K562 (cell line): ENCODE measurements at regions not wholly inside any gene's neighbourhood (a gene's known extent, or its start where the extent isn't known, plus 50 kb on each side); places are given as distances from the start of the nearest gene placed in this dataset.

ENCODE experiments used
- ATAC-seq: fragments of 200-7000 bp; cut with Tn5 transposase; 3 replicates; pipeline ENCODE4 v1.9.1; 2020; ENCODE audit warnings: moderate library complexity
- BruUV-seq: library from RNA; stranded (reverse); fragments of 400-500 nt; replicated peaks from 2 replicates; lab custom pipeline; 2021; lab: Mats Ljungman, UMichigan
- CTCF ChIA-PET: fragments of 300-600 bp; formaldehyde crosslinking; extraction: SDS; loops from one replicate; lab custom pipeline; 2021; ENCODE audit warnings: low intra/inter-chr PET ratio; lab: Yijun Ruan, JAX
- POLR2A ChIA-PET: fragments of 300-600, 350-650 bp; sonication (Branson Sonifier 250); formaldehyde crosslinking; extraction: SDS; loops from one replicate; lab custom pipeline; 2021; ENCODE audit warnings: antibody characterized with exemption, inconsistent platforms; lab: Yijun Ruan, JAX
- DNase-seq, 4 experiments: peaks; one replicate each; pipeline versions ENCODE4 v3.0.0 to v3.0.0-alpha.2; 2011 to 2018; ENCODE audit warnings: low spot score in 3 of 4, mixed read lengths in 3 of 4; ENCODE audit errors: extremely low read depth in 1 of 4
- FAIRE-seq: peaks from 2 replicates; lab custom pipeline; 2011; peaks lifted over from hg19 to GRCh38; lab: Jason Lieb, UNC
- H2AFZ ChIP-seq: 2 replicates; pipeline ENCODE4 v1.6.0; 2011; ENCODE audit warnings: low read depth, low read length, control low read depth, inconsistent platforms
- H3K27ac ChIP-seq: fragments of 200-600 bp; 3 replicates; pipeline ENCODE4 v1.8.0; 2011; ENCODE audit warnings: low read depth, mild to moderate bottlenecking, control low read depth, inconsistent platforms, low read length, moderate library complexity, mixed read lengths; ENCODE audit errors: extremely low read depth
- H3K27me3 ChIP-seq, 2 experiments: fragments of 300-600 bp in 1 of 2; 2 replicates in 1 of 2; 3 replicates in 1 of 2; pipeline versions ENCODE4 v1.6.0 to v1.8.0; 2011; ENCODE audit warnings: inconsistent platforms in 2 of 2, low read length in 2 of 2, mild to moderate bottlenecking in 1 of 2, mixed read lengths in 1 of 2, moderate library complexity in 1 of 2; ENCODE audit not compliant: control insufficient read depth in 2 of 2, insufficient read depth in 2 of 2
- H3K36me3 ChIP-seq: fragments of 300-600 bp; 3 replicates; pipeline ENCODE4 v1.8.0; 2011; ENCODE audit warnings: mild to moderate bottlenecking, low read length, inconsistent platforms; ENCODE audit not compliant: control insufficient read depth, insufficient read depth
- H3K4me1 ChIP-seq, 2 experiments: fragments of 200-600 bp in 1 of 2; replicated peaks in 1 of 2; 2 replicates in 1 of 2; 3 replicates in 1 of 2; pipeline versions ENCODE4 v1.5.1 to v1.8.0; 2011; ENCODE audit warnings: inconsistent platforms in 2 of 2, low read length in 2 of 2, mild to moderate bottlenecking in 1 of 2, mixed read lengths in 1 of 2, moderate library complexity in 1 of 2; ENCODE audit not compliant: control insufficient read depth in 2 of 2, insufficient read depth in 2 of 2
- H3K4me2 ChIP-seq: 2 replicates; pipeline ENCODE4 v1.6.1; 2011; ENCODE audit warnings: low read length, control low read depth, inconsistent platforms, mixed read lengths; ENCODE audit not compliant: insufficient read depth
- H3K4me3 ChIP-seq: fragments of 200-600 bp; sonication (generic), shearing (Covaris generic); 2 replicates; pipeline ENCODE4 v1.5.1; 2016; ENCODE audit warnings: control low read depth, inconsistent platforms
- H3K79me2 ChIP-seq: fragments of 200-600 bp; 3 replicates; pipeline ENCODE4 v1.8.0; 2011; ENCODE audit warnings: low read length, inconsistent platforms; ENCODE audit not compliant: control insufficient read depth, insufficient read depth
- H3K9ac ChIP-seq, 2 experiments: 2 replicates each; pipeline versions ENCODE4 v1.6.0 to v1.6.1; 2011; ENCODE audit warnings: low read depth in 2 of 2, low read length in 2 of 2, control low read depth in 1 of 2, inconsistent platforms in 1 of 2, mild to moderate bottlenecking in 1 of 2, mixed read lengths in 1 of 2; ENCODE audit not compliant: insufficient read depth in 1 of 2
- H3K9me1 ChIP-seq: one replicate; pipeline ENCODE4 v1.6.0; 2011; ENCODE audit warnings: inconsistent platforms, mild to moderate bottlenecking, low read length, moderate library complexity; ENCODE audit not compliant: control insufficient read depth, insufficient read depth
- H3K9me3 ChIP-seq: replicated peaks from 2 replicates; pipeline ENCODE4 v1.5.1; 2011; ENCODE audit warnings: low read depth, low read length, inconsistent platforms; ENCODE audit not compliant: control insufficient read depth, insufficient read depth
- H4K20me1 ChIP-seq: replicated peaks from 2 replicates; pipeline ENCODE4 v1.6.1; 2011; ENCODE audit warnings: low read length, inconsistent platforms, mixed read lengths; ENCODE audit not compliant: control insufficient read depth, insufficient read depth
- FOXM1 ChIP-seq, 2 experiments: fragments of 450-650 bp in 1 of 2; sonication (generic) in 1 of 2; formaldehyde crosslinking in 1 of 2; IDR thresholded peaks; 2 replicates each; pipeline versions ENCODE4 v1.6.1 to v1.9.0; 2017 to 2022; ENCODE audit warnings: low read depth in 2 of 2, mild to moderate bottlenecking in 2 of 2, missing genetic modification reagents in 1 of 2, moderate library complexity in 1 of 2
- GABPB1 ChIP-seq: sonication (generic); formaldehyde crosslinking; IDR thresholded peaks from 2 replicates; pipeline ENCODE4 v1.8.0; 2022; ENCODE audit warnings: mild to moderate bottlenecking, missing genetic modification reagents
- HOXB6 ChIP-seq: fragments of 250-450 bp; sonication (Bioruptor Pico); IDR thresholded peaks from 2 replicates; pipeline ENCODE4 v1.5.1; 2022; ENCODE audit warnings: mild to moderate bottlenecking, borderline replicate concordance
- TAL1 ChIP-seq: fragments of 450-650 bp; IDR thresholded peaks from 2 replicates; pipeline ENCODE4 v1.6.1; 2016; ENCODE audit warnings: mild to moderate bottlenecking
- XRCC4 ChIP-seq: IDR thresholded peaks from one replicate; pipeline ENCODE4 v1.6.1; 2011; ENCODE audit not compliant: insufficient read depth, insufficient read length; ENCODE audit errors: extremely low read depth
- ZKSCAN1 ChIP-seq: fragments of 150-350 bp; IDR thresholded peaks from 2 replicates; pipeline ENCODE4 v1.6.1; 2016; ENCODE audit warnings: low read depth, low read length
- WGBS: fragments of 100-300 bp; shearing (Covaris generic); methylation state at CpG from one replicate; pipeline ENCODE4 v1.1.6; 2016; ENCODE audit warnings: low coverage, mixed read lengths; ENCODE audit not compliant: insufficient coverage; ENCODE audit errors: missing lambda C conversion rate; 5-methylcytosine and 5-hydroxymethylcytosine counted together
- in situ Hi-C: fragments of 300-500 bp; cut with MboI; formaldehyde crosslinking; loops from 4 replicates; pipeline ENCODE4 v1.15.0; 2018; ENCODE audit warnings: inconsistent platforms, mixed read lengths
- intact Hi-C: fragments of 100-400 bp; cut with micrococcal nuclease; formaldehyde crosslinking; loops from 2 replicates; pipeline ENCODE4 v1.14.2; 2022
- TF ChIP-seq, protein P1 (sequence below): sonication (generic); formaldehyde crosslinking; IDR thresholded peaks from 2 replicates; pipeline ENCODE4 v1.8.1; 2023; ENCODE audit warnings: mild to moderate bottlenecking, missing genetic modification reagents
- TF ChIP-seq, protein P2 (sequence below), 2 experiments: fragments of 200-800 bp in 1 of 2; sonication (Bioruptor generic) in 1 of 2; sonication (generic) in 1 of 2; formaldehyde crosslinking in 1 of 2; IDR thresholded peaks in 1 of 2; conservative IDR thresholded peaks in 1 of 2; 2 replicates each; pipeline versions ENCODE4 v1.5.0 to v1.6.1; 2016 to 2020; ENCODE audit warnings: missing compliant biosample characterization in 1 of 2, missing genetic modification characterization in 1 of 2, missing genetic modification reagents in 1 of 2

GRCh38 chr12:111038077-111038476 lies 117.7 kb upstream of the MYL2 start (continued):
- TF ChIP-seq, protein P1, sequence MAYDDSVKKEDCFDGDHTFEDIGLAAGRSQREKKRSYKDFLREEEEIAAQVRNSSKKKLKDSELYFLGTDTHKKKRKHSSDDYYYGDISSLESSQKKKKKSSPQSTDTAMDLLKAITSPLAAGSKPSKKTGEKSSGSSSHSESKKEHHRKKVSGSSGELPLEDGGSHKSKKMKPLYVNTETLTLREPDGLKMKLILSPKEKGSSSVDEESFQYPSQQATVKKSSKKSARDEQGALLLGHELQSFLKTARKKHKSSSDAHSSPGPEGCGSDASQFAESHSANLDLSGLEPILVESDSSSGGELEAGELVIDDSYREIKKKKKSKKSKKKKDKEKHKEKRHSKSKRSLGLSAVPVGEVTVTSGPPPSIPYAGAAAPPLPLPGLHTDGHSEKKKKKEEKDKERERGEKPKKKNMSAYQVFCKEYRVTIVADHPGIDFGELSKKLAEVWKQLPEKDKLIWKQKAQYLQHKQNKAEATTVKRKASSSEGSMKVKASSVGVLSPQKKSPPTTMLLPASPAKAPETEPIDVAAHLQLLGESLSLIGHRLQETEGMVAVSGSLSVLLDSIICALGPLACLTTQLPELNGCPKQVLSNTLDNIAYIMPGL (CRISPR knock-in tag) = no peak

GRCh38 chr12:111037047-111037446 lies 116.7 kb upstream of the MYL2 start:
- ATAC-seq = no peak
- in situ Hi-C loops = no loop called here
- POLR2A ChIA-PET = no interaction called here

More at GRCh38 chr12:111037047-111037446, 116.7 kb upstream of the MYL2 start:
- peaks cover 15 to 46% of the 10 kb centered on the region in 2 experiments for H3K27me3 ChIP-seq
- H3K36me3 ChIP-seq = no peaks in the 10 kb centered on the region
- no TSS peak for BruUV-seq
- intact Hi-C loops = no loop called here
- peaks cover 0 to 6% of the 10 kb centered on the region in 2 experiments; a peak in 2 of 5 replicates for H3K4me1 ChIP-seq
- H3K9me1 ChIP-seq = no peaks in the 10 kb centered on the region
- H3K4me2 ChIP-seq = no peak overlapping the region
- H4K20me1 ChIP-seq = no peaks in the 10 kb centered on the region
- DNase-seq (no peak), FAIRE-seq (no peak)
- TF ChIP-seq HOXB6 (no peak), GABPB1 (CRISPR knock-in tag) (no peak), TAL1 (no peak), XRCC4 (no peak), FOXM1 (IDR thresholded peaks at IDR 0.05; ENCODE audit: low read depth) (no peak), FOXM1 (CRISPR knock-in tag; IDR thresholded peaks at IDR 0.05; ENCODE audit: low read depth) (no peak), ZKSCAN1 (no peak)
- TF ChIP-seq, protein P2, sequence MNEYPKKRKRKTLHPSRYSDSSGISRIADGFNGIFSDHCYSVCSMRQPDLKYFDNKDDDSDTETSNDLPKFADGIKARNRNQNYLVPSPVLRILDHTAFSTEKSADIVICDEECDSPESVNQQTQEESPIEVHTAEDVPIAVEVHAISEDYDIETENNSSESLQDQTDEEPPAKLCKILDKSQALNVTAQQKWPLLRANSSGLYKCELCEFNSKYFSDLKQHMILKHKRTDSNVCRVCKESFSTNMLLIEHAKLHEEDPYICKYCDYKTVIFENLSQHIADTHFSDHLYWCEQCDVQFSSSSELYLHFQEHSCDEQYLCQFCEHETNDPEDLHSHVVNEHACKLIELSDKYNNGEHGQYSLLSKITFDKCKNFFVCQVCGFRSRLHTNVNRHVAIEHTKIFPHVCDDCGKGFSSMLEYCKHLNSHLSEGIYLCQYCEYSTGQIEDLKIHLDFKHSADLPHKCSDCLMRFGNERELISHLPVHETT (CRISPR knock-in tag; conservative IDR thresholded peaks at IDR 0.05 in 1 of 2, IDR thresholded peaks at IDR 0.05 in 1 of 2) = no peak
- no peak overlapping the region for H3K27ac ChIP-seq
- CTCF ChIA-PET = no interaction called here
- no peak overlapping the region for H2AFZ ChIP-seq
- 8% methylated on average over 23 of the region's 23 CpGs for WGBS
- H3K9ac ChIP-seq = no peak overlapping the region
- H3K9me3 ChIP-seq = no peaks in the 10 kb centered on the region
- no peak overlapping the region for H3K4me3 ChIP-seq
- H3K79me2 ChIP-seq = no peaks in the 10 kb centered on the region
